Keratinocyte (primary cell): ENCODE measurements at regions not wholly inside any gene's neighbourhood (a gene's known extent, or its start where the extent isn't known, plus 50 kb on each side); places are given as distances from the start of the nearest gene placed in this dataset.

Source experiments
- DNase-seq: peaks from one replicate; pipeline ENCODE4 v3.0.0-alpha.2; 2011; ENCODE audit warnings: low read depth, missing footprints, low spot score
- FAIRE-seq: peaks from 2 replicates; lab custom pipeline; 2011; peaks lifted over from hg19 to GRCh38; lab: Jason Lieb, UNC
- H2AFZ ChIP-seq: 2 replicates; pipeline ENCODE4 v1.6.0; 2012; ENCODE audit warnings: low read length, control low read depth, inconsistent platforms; ENCODE audit not compliant: control insufficient read depth
- H3K27ac ChIP-seq: 2 replicates; pipeline ENCODE4 v1.5.1; 2011; ENCODE audit warnings: low read length; ENCODE audit not compliant: control insufficient read depth, insufficient read depth
- H3K27me3 ChIP-seq: 3 replicates; pipeline ENCODE4 v1.6.0; 2011; ENCODE audit warnings: low read length; ENCODE audit not compliant: control insufficient read depth, insufficient read depth; ENCODE audit errors: extremely low read depth
- H3K36me3 ChIP-seq, 2 experiments: 2 replicates in 1 of 2; 3 replicates in 1 of 2; pipeline ENCODE4 v1.5.1; 2011; ENCODE audit warnings: low read length in 2 of 2, mild to moderate bottlenecking in 1 of 2; ENCODE audit not compliant: control insufficient read depth in 2 of 2, insufficient read depth in 2 of 2; ENCODE audit errors: extremely low read depth in 1 of 2
- H3K4me1 ChIP-seq: 3 replicates; pipeline ENCODE4 v1.5.1; 2011; ENCODE audit warnings: low read length; ENCODE audit not compliant: control insufficient read depth, insufficient read depth; ENCODE audit errors: extremely low read depth
- H3K4me2 ChIP-seq: 3 replicates; pipeline ENCODE4 v1.6.0; 2011; ENCODE audit warnings: low read depth, low read length; ENCODE audit not compliant: control insufficient read depth, insufficient read depth; ENCODE audit errors: extremely low read depth
- H3K4me3 ChIP-seq, 3 experiments: fragments of 200-600 bp in 1 of 3; sonication (generic) in 1 of 3; 2 replicates in 2 of 3; 3 replicates in 1 of 3; pipeline ENCODE4 v1.5.1; 2011 to 2016; ENCODE audit warnings: low read length in 3 of 3, mild to moderate bottlenecking in 3 of 3, control low read depth in 2 of 3, inconsistent platforms in 1 of 3, low read depth in 1 of 3, mixed read lengths in 1 of 3, mixed run types in 1 of 3, moderate library complexity in 1 of 3; ENCODE audit not compliant: control insufficient read depth in 2 of 3, insufficient read depth in 2 of 3; ENCODE audit errors: extremely low read depth in 1 of 3
- H3K79me2 ChIP-seq: 2 replicates; pipeline ENCODE4 v1.6.0; 2012; ENCODE audit warnings: low read length; ENCODE audit not compliant: control insufficient read depth, insufficient read depth
- H3K9ac ChIP-seq: 3 replicates; pipeline ENCODE4 v1.6.0; 2011; ENCODE audit warnings: low read length; ENCODE audit not compliant: control insufficient read depth, insufficient read depth; ENCODE audit errors: extremely low read depth
- H3K9me1 ChIP-seq: 3 replicates; pipeline ENCODE4 v1.6.0; 2011; ENCODE audit warnings: low read length; ENCODE audit not compliant: control insufficient read depth, insufficient read depth; ENCODE audit errors: extremely low read depth
- H3K9me3 ChIP-seq: 2 replicates; pipeline ENCODE4 v1.5.1; 2012; ENCODE audit warnings: low read depth, low read length; ENCODE audit not compliant: control insufficient read depth
- H4K20me1 ChIP-seq: 3 replicates; pipeline ENCODE4 v1.6.0; 2011; ENCODE audit warnings: low read length; ENCODE audit not compliant: control insufficient read depth, insufficient read depth; ENCODE audit errors: extremely low read depth
- EZH2 ChIP-seq: IDR thresholded peaks from one replicate; pipeline ENCODE4 v1.6.1; 2012; ENCODE audit warnings: inconsistent platforms, mild to moderate bottlenecking, low read length, moderate library complexity
- dilution Hi-C: fragments of 300-500 bp; cut with MboI; formaldehyde crosslinking; loops from one replicate; pipeline ENCODE4 v1.7.0; 2020; ENCODE audit warnings: low sequenced_read_pairs; ENCODE audit not compliant: extremely low pct_ligation_motif_present
- TF ChIP-seq, protein P1 (sequence below), 3 experiments: IDR thresholded peaks in 1 of 3; conservative IDR thresholded peaks in 1 of 3; optimal IDR thresholded peaks in 1 of 3; 2 replicates in 2 of 3; 3 replicates in 1 of 3; pipeline versions ENCODE3 to v1.5.1; 2011; ENCODE audit warnings: low read length in 3 of 3, mild to moderate bottlenecking in 3 of 3, moderate library complexity in 2 of 3, control low read depth in 1 of 3, inconsistent platforms in 1 of 3; ENCODE audit not compliant: insufficient read depth in 2 of 3; ENCODE audit errors: extremely low read depth in 1 of 3

DNA sequence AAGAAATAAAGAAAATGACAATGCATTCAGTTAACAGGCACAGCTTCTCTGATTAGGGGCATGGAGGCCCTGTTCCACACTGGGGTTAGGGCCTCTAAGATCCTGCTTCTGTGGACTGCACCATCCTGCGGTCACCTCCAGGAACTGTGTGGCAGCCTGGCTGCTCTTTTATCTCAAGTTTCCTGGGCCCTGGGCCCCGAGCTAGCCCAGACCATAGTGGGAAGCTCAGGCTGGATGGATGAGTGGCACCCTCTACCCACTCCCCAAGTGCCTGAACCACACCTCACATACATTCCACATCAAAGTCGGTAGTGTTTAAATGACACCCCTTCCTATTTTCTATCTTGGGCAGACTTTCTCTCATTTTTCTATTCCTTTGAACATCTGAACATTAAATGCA lies 461.5 kb upstream of the MKI67 start:
- dilution Hi-C loops: no loop called here
- H3K9me3 ChIP-seq: no peaks in the 10 kb centered on the region
- no peaks in the 10 kb centered on the region for H4K20me1 ChIP-seq
- H3K4me3 ChIP-seq: no peak overlapping the region
- H3K79me2 ChIP-seq: no peaks in the 10 kb centered on the region
- TF ChIP-seq EZH2: no peak
- TF ChIP-seq, protein P1, sequence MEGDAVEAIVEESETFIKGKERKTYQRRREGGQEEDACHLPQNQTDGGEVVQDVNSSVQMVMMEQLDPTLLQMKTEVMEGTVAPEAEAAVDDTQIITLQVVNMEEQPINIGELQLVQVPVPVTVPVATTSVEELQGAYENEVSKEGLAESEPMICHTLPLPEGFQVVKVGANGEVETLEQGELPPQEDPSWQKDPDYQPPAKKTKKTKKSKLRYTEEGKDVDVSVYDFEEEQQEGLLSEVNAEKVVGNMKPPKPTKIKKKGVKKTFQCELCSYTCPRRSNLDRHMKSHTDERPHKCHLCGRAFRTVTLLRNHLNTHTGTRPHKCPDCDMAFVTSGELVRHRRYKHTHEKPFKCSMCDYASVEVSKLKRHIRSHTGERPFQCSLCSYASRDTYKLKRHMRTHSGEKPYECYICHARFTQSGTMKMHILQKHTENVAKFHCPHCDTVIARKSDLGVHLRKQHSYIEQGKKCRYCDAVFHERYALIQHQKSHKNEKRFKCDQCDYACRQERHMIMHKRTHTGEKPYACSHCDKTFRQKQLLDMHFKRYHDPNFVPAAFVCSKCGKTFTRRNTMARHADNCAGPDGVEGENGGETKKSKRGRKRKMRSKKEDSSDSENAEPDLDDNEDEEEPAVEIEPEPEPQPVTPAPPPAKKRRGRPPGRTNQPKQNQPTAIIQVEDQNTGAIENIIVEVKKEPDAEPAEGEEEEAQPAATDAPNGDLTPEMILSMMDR (optimal IDR thresholded peaks at IDR 0.05 in 1 of 3, IDR thresholded peaks at IDR 0.05 in 1 of 3, conservative IDR thresholded peaks at IDR 0.05 in 1 of 3; ENCODE audit: extremely low read depth in 1 of 3, insufficient read depth in 2 of 3, low read length in 3 of 3): no peak
- no peaks in the 10 kb centered on the region for H3K4me1 ChIP-seq
- H3K27me3 ChIP-seq: no peaks in the 10 kb centered on the region
- H3K4me2 ChIP-seq: no peak overlapping the region
- H3K27ac ChIP-seq: no peak overlapping the region
- H3K36me3 ChIP-seq: no peaks in the 10 kb centered on the region
- no peak overlapping the region for H3K9ac ChIP-seq
- FAIRE-seq (no peak), DNase-seq (no peak)
- H2AFZ ChIP-seq: no peak overlapping the region
- no peaks in the 10 kb centered on the region for H3K9me1 ChIP-seq

DNA sequence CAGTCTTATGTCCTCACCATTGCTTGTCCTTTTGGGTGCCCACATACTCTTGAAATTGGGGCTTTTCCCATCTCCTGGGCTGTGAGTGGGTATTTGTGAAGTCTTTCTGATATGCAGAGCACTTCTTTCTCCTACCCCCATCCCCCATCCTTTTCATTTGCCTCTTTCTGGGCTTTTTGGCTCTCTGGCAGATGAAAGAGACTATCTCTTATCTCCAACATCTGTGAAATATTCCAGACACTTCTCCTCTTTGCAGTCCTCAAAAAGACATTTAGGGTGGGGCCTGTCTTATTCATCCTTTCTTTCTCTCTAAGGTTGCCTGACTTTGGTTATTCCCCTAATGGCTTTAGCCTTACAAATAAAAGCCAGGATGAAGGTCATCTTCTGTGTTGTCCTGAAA lies 462.2 kb upstream of the MKI67 start:
- H3K4me2 ChIP-seq: no peak overlapping the region
- H3K36me3 ChIP-seq: no peaks in the 10 kb centered on the region
- no peaks in the 10 kb centered on the region for H4K20me1 ChIP-seq
- H3K9ac ChIP-seq: no peak overlapping the region
- FAIRE-seq: no peak
- H3K9me1 ChIP-seq: no peaks in the 10 kb centered on the region
- H3K9me3 ChIP-seq: no peaks in the 10 kb centered on the region
- H3K4me3 ChIP-seq: no peak overlapping the region
- no peak for DNase-seq
- H3K79me2 ChIP-seq: no peaks in the 10 kb centered on the region
- H3K4me1 ChIP-seq: no peaks in the 10 kb centered on the region
- no peak overlapping the region for H3K27ac ChIP-seq
- no peak overlapping the region for H2AFZ ChIP-seq
- H3K27me3 ChIP-seq: no peaks in the 10 kb centered on the region
- dilution Hi-C loops: no loop called here
- TF ChIP-seq, protein P1 (optimal IDR thresholded peaks at IDR 0.05 in 1 of 3, IDR thresholded peaks at IDR 0.05 in 1 of 3, conservative IDR thresholded peaks at IDR 0.05 in 1 of 3; ENCODE audit: extremely low read depth in 1 of 3, insufficient read depth in 2 of 3, low read length in 3 of 3): no peak
- no peak for TF ChIP-seq EZH2
